Caco-2 (cell line): ENCODE measurements at regions not wholly inside any gene's neighbourhood (a gene's known extent, or its start where the extent isn't known, plus 50 kb on each side); places are given as distances from the start of the nearest gene placed in this dataset.

Experiments used
- BruUV-seq: library from RNA; stranded (reverse); fragments of 400-500 nt; replicated peaks from 2 replicates; lab custom pipeline; 2021; lab: Mats Ljungman, UMichigan
- CTCF ChIA-PET: fragments of 300-600 bp; sonication (Branson Sonifier 250); formaldehyde crosslinking; loops from one replicate; lab custom pipeline; 2022; ENCODE audit warnings: antibody characterized with exemption; lab: Charles Lee
- POLR2A ChIA-PET: fragments of 300-600 bp; sonication (Branson Sonifier 250); formaldehyde crosslinking; loops from one replicate; lab custom pipeline; 2022; ENCODE audit warnings: antibody characterized with exemption; lab: Charles Lee
- DNase-seq, 2 experiments: peaks; one replicate each; pipeline versions ENCODE4 v3.0.0 to v3.0.0-alpha.2; 2020 to 2022
- H3K27me3 ChIP-seq: replicated peaks from 2 replicates; pipeline ENCODE4 v1.6.0; 2011; ENCODE audit warnings: low read length; ENCODE audit not compliant: control insufficient read depth, insufficient read depth
- H3K36me3 ChIP-seq: 2 replicates; pipeline ENCODE4 v1.5.1; 2011; ENCODE audit warnings: low read length; ENCODE audit not compliant: control insufficient read depth, insufficient read depth
- H3K4me1 ChIP-seq: fragments of 250-450 bp; sonication (Bioruptor Pico); 2 replicates; pipeline ENCODE4 v1.5.1; 2020; ENCODE audit warnings: mild to moderate bottlenecking
- H3K4me3 ChIP-seq: 2 replicates; pipeline ENCODE4 v1.5.1; 2011; ENCODE audit warnings: low read depth, mild to moderate bottlenecking, control low read depth, low read length
- H3K9me3 ChIP-seq: fragments of 250-450 bp; sonication (Bioruptor Pico); 2 replicates; pipeline ENCODE4 v1.5.1; 2020; ENCODE audit warnings: mild to moderate bottlenecking, moderate library complexity
- H3K27ac Mint-ChIP-seq: one replicate; pipeline ENCODE4 v1.8.0; 2022; ENCODE audit warnings: mixed read lengths; ENCODE audit not compliant: unreplicated experiment
- H3K27me3 Mint-ChIP-seq: one replicate; pipeline ENCODE4 v1.8.0; 2022; ENCODE audit warnings: mixed read lengths; ENCODE audit not compliant: insufficient read depth, unreplicated experiment
- H3K36me3 Mint-ChIP-seq: one replicate; pipeline ENCODE4 v1.8.0; 2022; ENCODE audit warnings: mild to moderate bottlenecking, mixed read lengths; ENCODE audit not compliant: insufficient read depth, unreplicated experiment
- H3K4me1 Mint-ChIP-seq: one replicate; pipeline ENCODE4 v1.8.0; 2022; ENCODE audit warnings: low read depth, mixed read lengths; ENCODE audit not compliant: unreplicated experiment
- H3K4me3 Mint-ChIP-seq: one replicate; pipeline ENCODE4 v1.8.0; 2022; ENCODE audit warnings: mild to moderate bottlenecking, moderate library complexity, mixed read lengths; ENCODE audit not compliant: unreplicated experiment
- H3K9me3 Mint-ChIP-seq: one replicate; pipeline ENCODE4 v1.8.0; 2022; ENCODE audit warnings: mixed read lengths; ENCODE audit not compliant: unreplicated experiment
- intact Hi-C: fragments of 100-400 bp; cut with micrococcal nuclease; formaldehyde crosslinking; loops from one replicate; pipeline ENCODE4 v1.10.0; 2022; ENCODE audit not compliant: unreplicated experiment
- TF ChIP-seq, protein P1 (sequence below), 2 experiments: fragments of 200-600 bp in 1 of 2; IDR thresholded peaks; 1 replicate in 1 of 2; 2 replicates in 1 of 2; pipeline versions ENCODE4 v1.5.1 to v1.8.0; 2011 to 2022; ENCODE audit warnings: antibody characterized with exemption in 1 of 2, control low read depth in 1 of 2, inconsistent platforms in 1 of 2, low read depth in 1 of 2, low read length in 1 of 2, mild to moderate bottlenecking in 1 of 2, moderate library complexity in 1 of 2; ENCODE audit not compliant: insufficient read depth in 1 of 2, severe bottlenecking in 1 of 2, unreplicated experiment in 1 of 2

GRCh38 chr3:145182196-145182911 lies 978.6 kb downstream of the PLOD2 start:
- no peak overlapping the region for H3K27ac Mint-ChIP-seq
- no peaks in the 10 kb centered on the region for H3K36me3 ChIP-seq
- BruUV-seq, result no TSS peak
- no peaks in the 10 kb centered on the region for H3K36me3 Mint-ChIP-seq
- ChIA-PET CTCF (no interaction called here), POLR2A (no interaction called here)
- no peaks in the 10 kb centered on the region for H3K4me1 ChIP-seq
- no peaks in the 10 kb centered on the region for H3K9me3 Mint-ChIP-seq
- H3K9me3 ChIP-seq, result no peaks in the 10 kb centered on the region
- TF ChIP-seq, protein P1, sequence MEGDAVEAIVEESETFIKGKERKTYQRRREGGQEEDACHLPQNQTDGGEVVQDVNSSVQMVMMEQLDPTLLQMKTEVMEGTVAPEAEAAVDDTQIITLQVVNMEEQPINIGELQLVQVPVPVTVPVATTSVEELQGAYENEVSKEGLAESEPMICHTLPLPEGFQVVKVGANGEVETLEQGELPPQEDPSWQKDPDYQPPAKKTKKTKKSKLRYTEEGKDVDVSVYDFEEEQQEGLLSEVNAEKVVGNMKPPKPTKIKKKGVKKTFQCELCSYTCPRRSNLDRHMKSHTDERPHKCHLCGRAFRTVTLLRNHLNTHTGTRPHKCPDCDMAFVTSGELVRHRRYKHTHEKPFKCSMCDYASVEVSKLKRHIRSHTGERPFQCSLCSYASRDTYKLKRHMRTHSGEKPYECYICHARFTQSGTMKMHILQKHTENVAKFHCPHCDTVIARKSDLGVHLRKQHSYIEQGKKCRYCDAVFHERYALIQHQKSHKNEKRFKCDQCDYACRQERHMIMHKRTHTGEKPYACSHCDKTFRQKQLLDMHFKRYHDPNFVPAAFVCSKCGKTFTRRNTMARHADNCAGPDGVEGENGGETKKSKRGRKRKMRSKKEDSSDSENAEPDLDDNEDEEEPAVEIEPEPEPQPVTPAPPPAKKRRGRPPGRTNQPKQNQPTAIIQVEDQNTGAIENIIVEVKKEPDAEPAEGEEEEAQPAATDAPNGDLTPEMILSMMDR (IDR thresholded peaks at IDR 0.05; ENCODE audit: insufficient read depth in 1 of 2, low read depth in 1 of 2, low read length in 1 of 2, severe bottlenecking in 1 of 2, unreplicated experiment in 1 of 2), result no peak
- H3K4me3 Mint-ChIP-seq, result no peak overlapping the region
- no peak overlapping the region for H3K4me3 ChIP-seq
- no peaks in the 10 kb centered on the region for H3K27me3 Mint-ChIP-seq
- intact Hi-C loops, result no loop called here
- no peaks in the 10 kb centered on the region for H3K4me1 Mint-ChIP-seq
- DNase-seq, result no peak
- H3K27me3 ChIP-seq, result no peaks in the 10 kb centered on the region

GRCh38 chr3:145183261-145183660 lies 977.7 kb downstream of the PLOD2 start:
- Histone ChIP-seq H3K4me3 (no peak overlapping the region), H3K27me3 (no peaks in the 10 kb centered on the region), H3K9me3 (no peaks in the 10 kb centered on the region), H3K36me3 (no peaks in the 10 kb centered on the region), H3K4me1 (no peaks in the 10 kb centered on the region)
- ChIA-PET POLR2A (no interaction called here), CTCF (no interaction called here)
- H3K27me3 Mint-ChIP-seq, result no peaks in the 10 kb centered on the region
- no peak overlapping the region for H3K4me3 Mint-ChIP-seq
- H3K9me3 Mint-ChIP-seq, result no peaks in the 10 kb centered on the region
- no peak for DNase-seq
- TF ChIP-seq, protein P1 (IDR thresholded peaks at IDR 0.05; ENCODE audit: insufficient read depth in 1 of 2, low read depth in 1 of 2, low read length in 1 of 2, severe bottlenecking in 1 of 2, unreplicated experiment in 1 of 2), result no peak
- intact Hi-C loops, result no loop called here
- H3K4me1 Mint-ChIP-seq, result no peaks in the 10 kb centered on the region
- no TSS peak for BruUV-seq
- H3K27ac Mint-ChIP-seq, result no peak overlapping the region
- no peaks in the 10 kb centered on the region for H3K36me3 Mint-ChIP-seq

DNA sequence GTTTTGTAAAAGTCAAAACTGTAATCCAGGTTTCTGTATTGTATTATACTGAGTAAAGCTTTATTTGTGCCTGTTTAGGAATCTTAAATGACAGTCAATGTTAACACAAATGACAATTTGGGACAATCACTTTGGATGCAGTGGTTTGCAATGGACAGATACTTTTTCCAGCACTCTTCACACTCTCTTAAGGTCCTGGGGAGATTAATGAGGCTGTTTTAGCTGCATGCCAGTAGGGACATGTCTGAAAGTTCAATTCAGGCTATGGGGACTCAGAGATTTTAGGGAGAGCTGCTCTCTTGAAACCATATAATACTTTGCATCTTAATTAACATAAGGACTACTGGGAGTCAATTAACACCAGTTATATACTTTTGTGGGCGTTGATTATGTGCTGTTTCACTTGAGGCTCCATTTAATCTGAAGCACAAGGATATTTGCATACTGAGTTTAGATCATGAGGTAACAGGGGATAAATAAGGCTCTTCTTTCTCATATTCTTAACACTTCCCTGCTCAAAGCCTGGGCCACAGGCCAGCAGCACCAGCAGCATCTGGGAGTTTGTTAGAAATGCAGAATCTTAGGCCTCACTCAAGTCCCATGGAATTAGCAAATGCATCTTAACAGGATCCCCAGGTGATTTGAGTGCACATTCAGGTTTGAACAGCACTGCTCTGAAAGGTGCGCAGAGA lies 972.8 kb downstream of the PLOD2 start:
- no peaks in the 10 kb centered on the region for H3K9me3 Mint-ChIP-seq
- Histone ChIP-seq H3K36me3 (no peaks in the 10 kb centered on the region), H3K9me3 (no peaks in the 10 kb centered on the region), H3K27me3 (no peaks in the 10 kb centered on the region), H3K4me1 (peaks cover 8% of the 10 kb centered on the region; the same call in 1 of the 2 replicates), H3K4me3 (no peak overlapping the region)
- H3K4me1 Mint-ChIP-seq, result no peaks in the 10 kb centered on the region
- TF ChIP-seq, protein P1 (IDR thresholded peaks at IDR 0.05; ENCODE audit: insufficient read depth in 1 of 2, low read depth in 1 of 2, low read length in 1 of 2, severe bottlenecking in 1 of 2, unreplicated experiment in 1 of 2), result no peak
- H3K27me3 Mint-ChIP-seq, result no peaks in the 10 kb centered on the region
- BruUV-seq, result no TSS peak
- H3K27ac Mint-ChIP-seq, result no peak overlapping the region
- no peak for DNase-seq
- POLR2A ChIA-PET, result no interaction called here
- no peak overlapping the region for H3K4me3 Mint-ChIP-seq
- CTCF ChIA-PET, result no interaction called here
- intact Hi-C loops, result no loop called here
- H3K36me3 Mint-ChIP-seq, result no peaks in the 10 kb centered on the region
